H54 (cell line): ENCODE measurements at regions not wholly inside any gene's neighbourhood (a gene's known extent, or its start where the extent isn't known, plus 50 kb on each side); places are given as distances from the start of the nearest gene placed in this dataset.
"Not testable (repeated sequence)": the region's sequence is repeated elsewhere in the genome, so short reads cannot be mapped to it uniquely, and the experiment has no call there.

Experiments used
- DNase-seq: peaks from one replicate; pipeline ENCODE4 v3.0.0; 2011; ENCODE audit warnings: low spot score, mixed read lengths; ENCODE audit not compliant: insufficient read length
- FAIRE-seq: peaks from 3 replicates; lab custom pipeline; 2011; peaks lifted over from hg19 to GRCh38; lab: Jason Lieb, UNC
- POLR2A ChIP-seq: IDR thresholded peaks from 2 replicates; pipeline ENCODE4 v1.6.1; 2011; ENCODE audit warnings: low read depth, mild to moderate bottlenecking, low read length

GRCh38 chr1:121515235-121515634, 330.5 kb downstream of the SRGAP2C start:
- no peak for DNase-seq
- TF ChIP-seq POLR2A = no peak
- no peak for FAIRE-seq

GRCh38 chr1:121516234-121516967, 331.6 kb downstream of the SRGAP2C start:
- FAIRE-seq = no peak
- DNase-seq = no peak

GRCh38 chr1:121517586-121518230, 332.9 kb downstream of the SRGAP2C start:
- DNase-seq (no peak), FAIRE-seq (no peak)
- TF ChIP-seq POLR2A = no peak

More at GRCh38 chr1:121516234-121516967, 331.6 kb downstream of the SRGAP2C start:
- no peak for TF ChIP-seq POLR2A

DNA sequence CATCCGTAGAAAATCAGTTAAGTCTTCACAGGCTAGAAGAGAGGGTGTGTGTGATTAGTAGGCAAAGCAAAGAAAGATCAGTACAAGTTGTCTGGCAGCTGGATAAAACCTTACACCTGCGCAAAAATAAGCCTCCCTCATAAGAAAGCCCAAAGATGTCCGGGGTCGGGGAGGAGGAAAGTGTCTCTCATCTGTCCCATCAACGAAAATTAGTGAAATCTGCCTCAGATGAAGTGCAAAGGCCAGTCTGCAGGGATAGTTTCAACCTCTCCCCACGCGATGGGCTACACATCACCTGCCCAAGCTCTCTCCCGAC, 333.9 kb downstream of the SRGAP2C start:
- DNase-seq = no peak
- no peak for TF ChIP-seq POLR2A
- no peak for FAIRE-seq

DNA sequence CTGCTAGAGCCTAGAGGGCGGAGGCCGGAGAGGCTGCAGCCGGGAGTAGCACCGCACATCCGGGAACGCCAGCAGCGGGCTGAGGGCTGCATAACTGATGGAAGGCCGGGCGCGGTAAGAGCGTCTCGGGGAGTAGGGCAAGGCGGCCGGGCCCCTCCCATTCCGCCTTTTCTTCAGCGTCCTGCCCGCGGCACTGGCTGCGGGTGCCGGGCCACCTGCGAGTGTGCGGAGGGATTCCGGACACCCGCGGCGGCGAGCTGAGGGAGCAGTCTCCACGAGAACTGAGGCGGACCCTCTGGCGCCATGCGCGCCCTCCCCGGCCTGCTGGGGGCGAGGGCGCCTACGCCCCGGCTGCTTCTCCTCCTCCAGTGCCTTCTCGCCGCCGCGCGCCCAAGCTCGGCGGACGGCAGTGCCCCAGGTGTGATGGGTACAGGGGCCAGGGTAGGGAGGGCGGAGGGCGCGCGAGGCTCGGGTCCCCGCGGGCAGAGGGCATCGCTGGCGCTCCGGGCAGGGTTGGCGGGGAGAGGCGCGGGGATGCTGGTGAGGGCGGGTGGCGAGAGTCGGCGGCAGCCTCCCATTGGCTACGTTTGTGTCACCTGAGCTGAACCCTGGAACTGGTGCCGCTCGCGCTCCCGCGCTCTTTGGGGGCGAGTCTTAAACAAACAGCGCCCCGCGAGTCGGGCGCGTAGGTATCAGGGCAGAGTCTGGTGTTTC, 334.4 kb downstream of the SRGAP2C start:
- DNase-seq (no peak), FAIRE-seq (no peak)
- TF ChIP-seq POLR2A = no peak

DNA sequence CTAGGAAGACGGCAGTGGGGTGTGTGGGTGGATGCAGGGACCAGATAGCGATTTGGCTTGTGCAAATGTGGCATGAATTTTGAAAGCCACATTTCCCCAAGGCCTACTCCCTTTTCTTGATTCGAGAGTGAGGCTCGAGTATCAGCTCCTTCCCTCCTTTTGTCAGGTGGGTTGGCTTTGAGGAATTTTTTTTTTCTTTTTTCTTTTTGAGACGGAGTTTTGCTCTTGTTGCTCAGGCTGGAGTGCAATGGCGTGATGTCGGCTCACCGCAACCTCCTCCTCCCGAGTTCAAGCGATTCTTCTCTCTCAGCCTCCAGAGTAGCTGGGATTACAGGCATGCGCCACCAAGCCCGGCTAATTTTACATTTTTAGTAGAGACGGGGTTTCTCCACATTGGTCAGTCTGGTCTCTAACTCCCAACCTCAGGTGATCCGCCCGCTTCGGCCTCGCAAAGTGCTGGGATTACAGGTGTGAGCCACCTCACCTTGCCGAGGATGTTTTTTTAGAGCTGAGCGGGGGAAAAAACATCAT, 335.0 kb downstream of the SRGAP2C start:
- not testable (repeated sequence) for FAIRE-seq, DNase-seq

DNA sequence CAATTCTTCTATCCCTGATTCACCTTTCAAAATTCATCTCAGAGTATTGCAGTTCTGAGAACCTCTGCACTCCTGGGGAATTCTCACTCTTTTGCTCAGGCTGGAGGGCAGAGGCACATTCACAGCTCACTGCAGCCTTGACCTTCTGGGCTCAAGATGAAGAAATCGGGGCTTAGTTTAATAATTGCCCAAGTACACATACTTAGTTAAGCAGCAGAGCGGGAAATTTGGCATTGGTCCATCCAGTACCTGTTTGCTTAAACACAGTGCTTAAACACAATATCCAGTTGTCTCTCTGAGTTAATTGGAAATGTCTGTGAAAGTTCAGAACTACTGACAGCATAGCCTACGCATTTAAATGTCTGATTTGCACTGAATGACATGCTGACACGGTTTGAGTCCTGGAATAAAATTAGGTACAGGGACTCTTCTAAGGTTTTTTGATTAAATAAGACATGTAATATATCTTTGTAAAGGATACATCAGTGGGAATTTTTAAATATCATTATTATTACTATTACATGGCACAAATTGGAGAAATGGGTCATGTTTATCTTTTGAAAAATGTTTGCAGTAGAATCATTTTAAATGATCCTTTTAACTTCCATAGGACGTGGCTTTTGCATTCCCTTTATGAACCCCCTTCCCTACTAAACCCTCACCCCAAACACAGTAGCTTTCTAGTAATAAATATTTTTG, 337.4 kb downstream of the SRGAP2C start:
- FAIRE-seq (no peak), DNase-seq (no peak)
- TF ChIP-seq POLR2A = no peak

DNA sequence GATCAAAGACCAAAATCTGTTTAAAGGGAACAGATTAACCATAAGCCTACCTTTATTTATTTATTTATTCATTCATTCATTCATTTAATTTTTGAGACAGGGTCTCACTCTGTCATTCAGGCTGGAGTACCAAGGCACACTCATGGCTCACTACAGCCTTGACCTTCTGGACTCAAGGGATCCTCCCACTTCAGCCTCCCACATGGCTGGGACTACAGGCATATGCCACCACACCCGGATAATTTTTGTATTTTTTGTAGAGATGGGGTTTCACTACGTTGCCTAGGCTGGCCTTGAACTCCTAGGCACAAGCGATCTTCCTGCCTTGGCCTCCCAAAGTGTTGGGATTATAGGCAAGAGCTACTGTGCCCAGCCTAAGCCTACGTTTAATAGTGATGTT, 338.3 kb downstream of the SRGAP2C start:
- FAIRE-seq, DNase-seq: not testable (repeated sequence)

DNA sequence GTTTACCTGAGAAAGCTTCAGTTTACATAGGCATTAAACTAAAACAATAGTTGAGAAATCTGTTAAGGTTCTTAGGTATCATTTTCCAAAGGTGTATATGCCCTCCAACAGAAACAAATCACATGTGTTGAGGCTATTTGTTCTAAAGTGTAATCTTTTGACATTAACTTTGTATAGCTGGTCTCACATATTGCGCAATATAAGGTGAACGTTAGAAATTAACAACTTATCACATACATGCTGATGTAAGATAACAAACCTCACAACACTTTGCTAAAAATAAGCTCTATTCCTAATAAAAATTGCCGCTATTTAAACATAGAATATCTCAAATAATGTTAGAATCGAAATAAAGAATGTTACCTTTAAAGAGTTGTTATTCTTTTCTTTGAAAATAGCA, 340.6 kb downstream of the SRGAP2C start:
- no peak for TF ChIP-seq POLR2A
- no peak for FAIRE-seq
- DNase-seq = no peak

DNA sequence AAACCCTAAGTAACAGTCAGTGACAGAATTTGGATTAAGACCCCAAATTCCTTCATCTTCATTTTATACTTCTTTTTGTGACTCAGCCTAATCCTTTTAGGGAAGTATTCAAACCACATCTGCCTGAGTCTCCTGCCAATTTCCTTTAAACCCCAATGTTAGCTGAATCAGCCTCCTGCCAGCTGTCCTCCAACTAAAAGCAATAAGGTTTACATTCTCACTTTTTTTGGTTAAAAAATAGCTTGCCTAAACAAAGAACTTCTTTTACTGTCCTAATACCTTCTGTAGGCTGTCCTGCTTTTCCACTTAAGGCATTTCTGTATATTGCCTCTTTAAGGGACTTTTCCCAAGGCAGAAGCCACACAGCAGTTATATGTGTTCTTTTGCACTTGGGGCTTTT, 344.2 kb downstream of the SRGAP2C start:
- DNase-seq, FAIRE-seq: not testable (repeated sequence)

- peak; percentile 33 for FAIRE-seq
- not testable (repeated sequence) for DNase-seq
These were observed 345.3 kb downstream of the SRGAP2C start for GRCh38 chr1:121530026-121530425.

DNA sequence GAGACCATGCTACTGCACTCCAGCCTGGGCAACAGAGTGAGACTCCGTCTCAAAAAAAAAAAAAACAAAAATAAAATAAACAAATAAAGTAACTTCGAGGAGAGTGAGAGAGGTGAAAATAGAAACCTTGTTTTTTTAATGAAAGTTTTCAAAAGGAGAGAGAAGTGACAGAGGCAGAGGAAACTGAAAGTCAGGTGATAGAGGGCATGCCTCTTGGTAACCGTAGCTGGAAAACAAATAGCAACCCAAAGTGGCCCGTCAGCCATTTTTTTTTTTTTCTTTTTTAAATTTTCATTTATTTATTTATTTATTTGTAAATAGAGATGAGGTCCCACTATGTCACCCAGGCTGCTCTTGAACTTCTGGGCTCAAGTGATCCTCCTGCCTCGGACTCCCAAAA, 347.0 kb downstream of the SRGAP2C start:
- DNase-seq, FAIRE-seq: not testable (repeated sequence)

GRCh38 chr1:121538148-121538547, 353.4 kb downstream of the SRGAP2C start:
- not testable (repeated sequence) for DNase-seq

More at GRCh38 chr1:121538148-121538547, 353.4 kb downstream of the SRGAP2C start:
- not testable (repeated sequence) for FAIRE-seq
